Activated CD8-positive, alpha-beta memory T cell treated with anti-CD3 and anti-CD28 coated beads for 48 hours (primary cell): ENCODE measurements at regions not wholly inside any gene's neighbourhood (a gene's known extent, or its start where the extent isn't known, plus 50 kb on each side); places are given as distances from the start of the nearest gene placed in this dataset.

Experiments
- DNase-seq, 3 experiments: peaks; one replicate each; pipeline ENCODE4 v3.0.0-alpha.2; 2020; ENCODE audit warnings: low read depth in 2 of 3, low spot score in 2 of 3

- peak in 2 of 3 experiments; percentile 7 to 15 for DNase-seq
Observed at GRCh38 chr9:73219985-73220626, 68.4 kb downstream of the ANXA1 start.

GRCh38 chr9:73223594-73223993 is 71.9 kb downstream of the ANXA1 start:
- no peak for DNase-seq

GRCh38 chr9:73229543-73229942 is 77.9 kb downstream of the ANXA1 start:
- no peak for DNase-seq

- no peak for DNase-seq
Observed at GRCh38 chr9:73230251-73230650, 78.6 kb downstream of the ANXA1 start.

GRCh38 chr9:73231203-73231602 is 79.5 kb downstream of the ANXA1 start:
- no peak for DNase-seq

GRCh38 chr9:73233359-73234007 is 81.8 kb downstream of the ANXA1 start:
- DNase-seq = no peak

GRCh38 chr9:73234008-73234360 is 82.3 kb downstream of the ANXA1 start:
- no peak for DNase-seq

- no peak for DNase-seq
Observed at GRCh38 chr9:73237140-73237539, 85.5 kb downstream of the ANXA1 start.

- no peak for DNase-seq
Observed at GRCh38 chr9:73239570-73240265, 88.1 kb downstream of the ANXA1 start.

- DNase-seq = no peak
Observed at GRCh38 chr9:73243078-73243477, 91.4 kb downstream of the ANXA1 start.

- DNase-seq = no peak
Observed at GRCh38 chr9:73259086-73259696, 107.5 kb downstream of the ANXA1 start.

GRCh38 chr9:73260506-73260905 is 108.8 kb downstream of the ANXA1 start:
- DNase-seq = no peak

- DNase-seq = no peak
Observed at GRCh38 chr9:73264631-73265030, 113.0 kb downstream of the ANXA1 start.

- no peak for DNase-seq
Observed at GRCh38 chr9:73265876-73266275, 114.2 kb downstream of the ANXA1 start.

- no peak for DNase-seq
Observed at GRCh38 chr9:73269430-73270101, 117.9 kb downstream of the ANXA1 start.

- no peak for DNase-seq
Observed at GRCh38 chr9:73270967-73271721, 119.5 kb downstream of the ANXA1 start.

- DNase-seq = no peak
Observed at GRCh38 chr9:73280113-73280512, 128.4 kb downstream of the ANXA1 start.

GRCh38 chr9:73284377-73284776 is 132.7 kb downstream of the ANXA1 start:
- DNase-seq = no peak

- DNase-seq = no peak
Observed at GRCh38 chr9:73294336-73294735, 142.7 kb downstream of the ANXA1 start.

- DNase-seq = no peak
Observed at GRCh38 chr9:73325983-73326382, 174.3 kb downstream of the ANXA1 start.

GRCh38 chr9:73327149-73327548 is 175.5 kb downstream of the ANXA1 start:
- DNase-seq = no peak
